Stimulated activated CD4-positive, alpha-beta T cell treated with anti-CD3 and anti-CD28 coated beads, TNF-alpha, amount 100 ng/mL, for 48 hours (primary cell): ENCODE measurements at regions not wholly inside any gene's neighbourhood (a gene's known extent, or its start where the extent isn't known, plus 50 kb on each side); places are given as distances from the start of the nearest gene placed in this dataset.
"Not testable (repeated sequence)": the region's sequence is repeated elsewhere in the genome, so short reads cannot be mapped to it uniquely, and the experiment has no call there.

Experiments
- DNase-seq, 3 donors: peaks; one replicate each; pipeline ENCODE4 v3.0.0-alpha.2; 2020; ENCODE audit warnings: low read depth in 3 of 3

- DNase-seq = no peak
These were observed 143.3 kb downstream of the CTH start for GRCh38 chr1:70554341-70554740.

GRCh38 chr1:70556541-70556940, 145.5 kb downstream of the CTH start:
- DNase-seq = no peak

GRCh38 chr1:70567167-70567566, 156.1 kb downstream of the CTH start:
- no peak for DNase-seq

- DNase-seq = no peak
These were observed 160.1 kb downstream of the CTH start for GRCh38 chr1:70571191-70571590.

GRCh38 chr1:70573317-70573843, 162.3 kb downstream of the CTH start:
- no peak for DNase-seq

- DNase-seq = no peak
These were observed 170.6 kb downstream of the CTH start for GRCh38 chr1:70581661-70582060.

GRCh38 chr1:70583522-70583921, 172.5 kb downstream of the CTH start:
- DNase-seq = no peak

- DNase-seq = no peak
These were observed 175.0 kb downstream of the CTH start for GRCh38 chr1:70586046-70586445.

- no peak for DNase-seq
These were observed 176.9 kb downstream of the CTH start for GRCh38 chr1:70587872-70588366.

GRCh38 chr1:70593551-70593950, 182.5 kb downstream of the CTH start:
- not testable (repeated sequence) for DNase-seq

GRCh38 chr1:70608815-70609214, 197.7 kb downstream of the CTH start:
- no peak for DNase-seq

GRCh38 chr1:70610164-70610563, 199.1 kb downstream of the CTH start:
- DNase-seq = not testable (repeated sequence)

GRCh38 chr1:70616946-70617345, 205.9 kb downstream of the CTH start:
- DNase-seq = no peak

- no peak for DNase-seq
These were observed 206.7 kb downstream of the CTH start for GRCh38 chr1:70617728-70618127.

GRCh38 chr1:70627910-70628309, 216.8 kb downstream of the CTH start:
- DNase-seq = no peak

- no peak for DNase-seq
These were observed 217.9 kb downstream of the CTH start for GRCh38 chr1:70628973-70629372.

GRCh38 chr1:70633004-70633403, 221.9 kb downstream of the CTH start:
- no peak for DNase-seq

- no peak for DNase-seq
These were observed 224.8 kb downstream of the CTH start for GRCh38 chr1:70635868-70636267.

- no peak for DNase-seq
These were observed 230.8 kb downstream of the CTH start for GRCh38 chr1:70641868-70642267.

- no peak for DNase-seq
These were observed 245.3 kb downstream of the CTH start for GRCh38 chr1:70656361-70656760.

GRCh38 chr1:70659891-70660290, 248.8 kb downstream of the CTH start:
- DNase-seq = no peak

GRCh38 chr1:70666381-70667140, 255.5 kb downstream of the CTH start:
- DNase-seq = no peak

- no peak for DNase-seq
These were observed 256.6 kb downstream of the CTH start for GRCh38 chr1:70667494-70668170.
